Nephron progenitor cell (in vitro differentiated cells): ENCODE measurements at regions not wholly inside any gene's neighbourhood (a gene's known extent, or its start where the extent isn't known, plus 50 kb on each side); places are given as distances from the start of the nearest gene placed in this dataset.

Source experiments
- DNase-seq: peaks from one replicate; pipeline ENCODE4 v3.0.0; 2021
- H3K27ac Mint-ChIP-seq: 2 replicates; pipeline ENCODE4 v1.8.0; 2021; ENCODE audit warnings: mild to moderate bottlenecking, moderate library complexity, mixed read lengths
- H3K27me3 Mint-ChIP-seq: 2 replicates; pipeline ENCODE4 v1.8.0; 2021; ENCODE audit warnings: mild to moderate bottlenecking, low read depth, mixed read lengths; ENCODE audit not compliant: poor library complexity
- H3K36me3 Mint-ChIP-seq: 2 replicates; pipeline ENCODE4 v1.8.0; 2021; ENCODE audit warnings: low read depth, mixed read lengths
- H3K4me1 Mint-ChIP-seq: 2 replicates; pipeline ENCODE4 v1.8.0; 2021; ENCODE audit warnings: mixed read lengths
- H3K4me3 Mint-ChIP-seq: 2 replicates; pipeline ENCODE4 v1.8.0; 2021; ENCODE audit warnings: mild to moderate bottlenecking, moderate library complexity, mixed read lengths
- H3K9me3 Mint-ChIP-seq: 2 replicates; pipeline ENCODE4 v1.8.0; 2021; ENCODE audit warnings: mild to moderate bottlenecking, moderate library complexity, mixed read lengths
- TF ChIP-seq, protein P1 (sequence below): fragments of 200-600 bp; sonication (generic); IDR thresholded peaks from 2 replicates; pipeline ENCODE4 v1.5.0; 2021; ENCODE audit warnings: antibody characterized with exemption

DNA sequence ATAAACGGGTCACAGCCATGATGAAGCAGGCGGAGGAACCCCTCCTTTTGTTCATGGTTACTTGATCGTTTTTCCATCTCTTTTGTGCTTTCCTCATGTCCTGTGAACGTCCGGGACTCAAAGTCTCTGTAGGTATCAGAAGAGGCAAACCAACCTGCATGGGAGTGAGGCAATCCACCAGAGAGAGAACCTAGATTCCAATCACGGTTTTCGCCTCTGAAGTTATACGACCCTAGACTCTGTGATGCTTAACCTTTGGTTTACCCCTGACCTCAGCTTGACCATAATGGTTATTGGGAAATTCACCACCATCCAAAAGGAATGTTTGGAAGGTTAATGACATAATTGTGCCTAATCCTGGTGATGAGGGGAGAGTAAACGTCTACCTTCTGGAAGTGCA is 186.8 kb upstream of the PRICKLE1 start:
- H3K9me3 Mint-ChIP-seq, result peaks cover 21% of the 10 kb centered on the region
- peak overlapping the region; percentile 80 for H3K27ac Mint-ChIP-seq
- TF ChIP-seq, protein P1, sequence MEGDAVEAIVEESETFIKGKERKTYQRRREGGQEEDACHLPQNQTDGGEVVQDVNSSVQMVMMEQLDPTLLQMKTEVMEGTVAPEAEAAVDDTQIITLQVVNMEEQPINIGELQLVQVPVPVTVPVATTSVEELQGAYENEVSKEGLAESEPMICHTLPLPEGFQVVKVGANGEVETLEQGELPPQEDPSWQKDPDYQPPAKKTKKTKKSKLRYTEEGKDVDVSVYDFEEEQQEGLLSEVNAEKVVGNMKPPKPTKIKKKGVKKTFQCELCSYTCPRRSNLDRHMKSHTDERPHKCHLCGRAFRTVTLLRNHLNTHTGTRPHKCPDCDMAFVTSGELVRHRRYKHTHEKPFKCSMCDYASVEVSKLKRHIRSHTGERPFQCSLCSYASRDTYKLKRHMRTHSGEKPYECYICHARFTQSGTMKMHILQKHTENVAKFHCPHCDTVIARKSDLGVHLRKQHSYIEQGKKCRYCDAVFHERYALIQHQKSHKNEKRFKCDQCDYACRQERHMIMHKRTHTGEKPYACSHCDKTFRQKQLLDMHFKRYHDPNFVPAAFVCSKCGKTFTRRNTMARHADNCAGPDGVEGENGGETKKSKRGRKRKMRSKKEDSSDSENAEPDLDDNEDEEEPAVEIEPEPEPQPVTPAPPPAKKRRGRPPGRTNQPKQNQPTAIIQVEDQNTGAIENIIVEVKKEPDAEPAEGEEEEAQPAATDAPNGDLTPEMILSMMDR, result no peak

DNA sequence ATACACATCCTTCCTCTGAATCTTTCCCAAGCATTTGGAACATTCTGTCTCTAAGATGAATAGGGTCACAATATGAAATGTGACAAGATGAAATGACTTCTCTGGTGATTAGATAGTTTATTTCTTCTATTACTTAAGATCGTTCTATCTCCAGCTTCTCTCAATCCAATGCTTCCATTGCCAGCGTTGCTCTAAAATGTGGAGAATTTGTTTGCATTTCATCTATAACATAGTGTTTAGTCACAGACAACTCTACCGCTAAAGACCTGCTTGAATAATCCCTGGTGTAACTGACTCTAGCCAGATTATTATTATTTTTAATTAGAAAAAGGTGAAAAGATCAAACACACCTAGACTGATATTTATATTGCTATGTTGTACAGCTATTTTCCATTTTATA is 184.7 kb upstream of the PRICKLE1 start:
- Mint-ChIP-seq H3K27ac (no peak overlapping the region), H3K27me3 (no peaks in the 10 kb centered on the region), H3K9me3 (peaks cover 29% of the 10 kb centered on the region), H3K4me1 (peaks cover 37% of the 10 kb centered on the region), H3K36me3 (peaks cover 8% of the 10 kb centered on the region), H3K4me3 (no peak overlapping the region)
- TF ChIP-seq, protein P1, result no peak
- no peak for DNase-seq

More for the DNA sequence above, 186.8 kb upstream of the PRICKLE1 start:
- peaks cover 51% of the 10 kb centered on the region for H3K4me1 Mint-ChIP-seq
- peaks cover 5% of the 10 kb centered on the region for H3K36me3 Mint-ChIP-seq
- H3K4me3 Mint-ChIP-seq, result no peak overlapping the region
- no peaks in the 10 kb centered on the region for H3K27me3 Mint-ChIP-seq
- no peak for DNase-seq

- Mint-ChIP-seq H3K27ac (no peak overlapping the region), H3K4me1 (peaks cover 17% of the 10 kb centered on the region), H3K4me3 (no peak overlapping the region), H3K27me3 (no peaks in the 10 kb centered on the region), H3K36me3 (peaks cover 8% of the 10 kb centered on the region), H3K9me3 (peaks cover 29% of the 10 kb centered on the region)
- no peak for DNase-seq
- TF ChIP-seq, protein P1, result no peak
These were observed 180.7 kb upstream of the PRICKLE1 start for GRCh38 chr12:42770261-42770660.

- Mint-ChIP-seq H3K36me3 (peaks cover 8% of the 10 kb centered on the region), H3K9me3 (peaks cover 33% of the 10 kb centered on the region)
- DNase-seq, result no peak
These were observed 179.9 kb upstream of the PRICKLE1 start for GRCh38 chr12:42769455-42769854.

DNA sequence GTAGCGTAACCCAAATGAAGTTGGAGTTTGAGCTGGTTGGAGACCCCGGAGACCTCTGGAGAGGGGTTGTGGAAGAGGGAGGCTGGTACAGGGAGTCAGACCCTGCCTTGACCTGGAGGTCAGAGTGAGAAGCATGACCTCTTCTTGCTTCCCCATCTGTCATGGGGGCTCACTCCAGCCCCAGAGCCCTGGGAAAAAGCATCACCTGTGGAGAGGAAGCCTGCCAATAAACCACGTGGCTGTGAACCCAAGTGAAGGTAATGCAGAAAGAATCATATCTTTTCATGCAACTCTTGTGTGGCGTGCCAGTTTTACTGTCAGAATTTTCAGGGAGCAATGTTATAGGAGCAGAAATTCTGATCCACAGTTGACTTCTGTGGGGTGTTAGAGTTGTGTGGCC is 178.5 kb upstream of the PRICKLE1 start:
- H3K36me3 Mint-ChIP-seq, result peaks cover 8% of the 10 kb centered on the region
- H3K4me1 Mint-ChIP-seq, result peaks cover 12% of the 10 kb centered on the region
- no peak for DNase-seq
- TF ChIP-seq, protein P1, result no peak
- no peak overlapping the region for H3K27ac Mint-ChIP-seq
- H3K27me3 Mint-ChIP-seq, result no peaks in the 10 kb centered on the region
- peaks cover 24% of the 10 kb centered on the region for H3K9me3 Mint-ChIP-seq
- no peak overlapping the region for H3K4me3 Mint-ChIP-seq

More at GRCh38 chr12:42769455-42769854, 179.9 kb upstream of the PRICKLE1 start:
- H3K4me3 Mint-ChIP-seq, result no peak overlapping the region
- peaks cover 12% of the 10 kb centered on the region for H3K4me1 Mint-ChIP-seq
- TF ChIP-seq, protein P1, result no peak
- no peaks in the 10 kb centered on the region for H3K27me3 Mint-ChIP-seq
- H3K27ac Mint-ChIP-seq, result no peak overlapping the region

DNA sequence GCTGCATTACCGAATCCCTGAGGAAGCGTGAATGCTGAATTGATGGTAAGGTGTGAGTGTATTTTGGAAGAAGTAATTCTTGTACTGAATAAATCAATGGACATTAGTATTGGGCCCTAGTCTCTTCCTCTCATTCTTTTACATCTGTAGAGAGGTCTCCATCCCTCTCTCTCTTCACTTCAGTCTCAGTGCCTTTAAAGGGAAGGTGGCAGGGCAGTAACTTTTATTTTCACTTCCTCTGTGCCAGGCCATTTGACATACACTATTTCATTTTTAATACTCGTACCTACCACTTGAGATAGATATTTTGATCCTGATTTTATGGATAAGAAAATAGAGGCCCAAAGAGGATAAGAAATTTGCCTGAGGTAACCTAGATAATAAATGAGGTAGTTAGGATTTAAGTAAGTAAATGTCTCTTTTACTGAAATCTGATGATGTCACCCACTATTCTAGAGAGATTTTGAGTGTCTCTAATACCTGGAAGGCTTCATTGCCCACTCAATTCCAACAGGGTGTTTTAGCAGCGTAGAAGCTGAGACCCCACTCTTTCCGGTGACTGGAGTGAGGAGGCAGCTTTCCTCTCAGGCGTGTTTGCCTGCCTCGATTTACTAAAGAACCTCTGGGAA is 177.9 kb upstream of the PRICKLE1 start:
- Mint-ChIP-seq H3K27me3 (no peaks in the 10 kb centered on the region), H3K9me3 (peaks cover 20% of the 10 kb centered on the region), H3K4me1 (peaks cover 16% of the 10 kb centered on the region), H3K27ac (no peak overlapping the region), H3K36me3 (peaks cover 8% of the 10 kb centered on the region), H3K4me3 (no peak overlapping the region)
- DNase-seq, result no peak
- TF ChIP-seq, protein P1, result no peak
